ENCODE measurements at regions not wholly inside any gene's neighbourhood (a gene's known extent, or its start where the extent isn't known, plus 50 kb on each side); places are given as distances from the start of the nearest gene placed in this dataset.

DNA sequence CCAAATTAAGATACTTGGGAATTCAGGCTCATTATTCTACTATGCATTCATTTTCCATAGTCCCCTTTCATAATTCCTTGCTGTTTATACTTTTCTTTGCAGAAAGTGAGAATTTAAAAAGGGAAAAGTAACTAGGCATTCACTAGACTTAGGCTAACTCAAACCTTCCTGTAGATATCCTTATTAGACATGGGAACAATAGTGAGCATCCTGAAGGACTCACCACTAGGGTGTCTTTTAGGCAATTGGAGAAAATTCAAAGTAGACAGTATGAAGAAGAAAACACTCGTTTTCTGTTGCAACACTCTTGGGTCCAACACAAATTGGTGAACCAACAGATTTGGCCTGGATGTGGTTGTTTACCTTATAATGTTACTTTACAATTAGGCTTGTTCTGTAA lies 213.2 kb upstream of the GRIN3A start:
- H2AK5ac ChIP-seq (ENCODE audit: low read length, severe bottlenecking), result no peak overlapping the region
- H3K9me3 ChIP-seq (ENCODE audit: control insufficient read depth, low read length), result no peaks in the 10 kb centered on the region
- 46% methylated on average over 1 of the region's 1 CpG for WGBS
- no peaks in the 10 kb centered on the region for H3K27me3 ChIP-seq (ENCODE audit: control insufficient read depth in 1 of 2, insufficient read depth in 1 of 2, low read length in 2 of 2)
- H2AFZ ChIP-seq (ENCODE audit: low read depth, low read length), result no peak overlapping the region
- H2BK5ac ChIP-seq (ENCODE audit: low read depth, low read length, poor library complexity, severe bottlenecking), result no peak overlapping the region
- no peak overlapping the region for H2BK120ac ChIP-seq (ENCODE audit: low read depth, low read length)
- no peak overlapping the region for H3K4me3 ChIP-seq (ENCODE audit: insufficient read depth in 1 of 2, low read depth in 1 of 2, low read length in 2 of 2)
- H3K36me3 ChIP-seq (ENCODE audit: control insufficient read depth in 1 of 2, insufficient read depth in 2 of 2, low read depth in 1 of 2, low read length in 2 of 2), result no peaks in the 10 kb centered on the region
- H3K4me2 ChIP-seq (ENCODE audit: low read length, poor library complexity, severe bottlenecking), result no peak overlapping the region
- H4K8ac ChIP-seq (ENCODE audit: low read length), result no peak overlapping the region
- no peaks in the 10 kb centered on the region for H3K4me1 ChIP-seq (ENCODE audit: control insufficient read depth, insufficient read depth, low read depth, low read length)
- H2BK15ac ChIP-seq (ENCODE audit: low read depth, poor library complexity, severe bottlenecking), result no peak overlapping the region
- no peak overlapping the region for H3K9ac ChIP-seq (ENCODE audit: low read length)
- H3K79me1 ChIP-seq (replicated peaks; ENCODE audit: low read length, poor library complexity, severe bottlenecking), result no peaks in the 10 kb centered on the region
- H3K14ac ChIP-seq (ENCODE audit: low read length in 2 of 2), result no peak overlapping the region
- H3K27ac ChIP-seq (ENCODE audit: low read length, poor library complexity, severe bottlenecking), result no peak overlapping the region
- no peak overlapping the region for H2BK12ac ChIP-seq (ENCODE audit: low read length in 2 of 2)
- no peak overlapping the region for H3K4ac ChIP-seq (ENCODE audit: low read depth in 1 of 2, low read length in 2 of 2)
- no peak overlapping the region for H3K23ac ChIP-seq (ENCODE audit: low read length in 2 of 2)
- no peak overlapping the region for H3K18ac ChIP-seq (ENCODE audit: low read depth in 1 of 2, low read length in 2 of 2)
- DNase-seq, result no peak
- no peak overlapping the region for H4K91ac ChIP-seq (ENCODE audit: low read length)

DNA sequence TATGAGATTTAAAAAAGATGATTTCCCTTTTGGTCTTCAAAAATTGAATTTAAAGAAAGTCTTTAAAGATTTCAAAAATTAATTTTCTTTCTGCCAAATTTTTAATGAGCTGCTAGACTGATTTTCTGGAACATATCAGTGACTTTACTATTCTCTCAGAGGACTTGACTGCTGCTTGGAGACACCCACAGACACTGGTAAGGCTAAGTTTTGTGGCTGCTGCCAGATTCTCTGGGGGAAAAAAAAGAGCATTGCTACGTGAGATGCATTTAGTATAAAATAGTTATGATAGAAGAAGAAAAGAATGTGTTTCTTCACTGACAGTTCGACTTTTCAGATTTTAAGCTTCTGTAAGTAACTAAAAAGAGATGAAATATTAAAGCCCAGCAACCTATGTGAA lies 193.3 kb upstream of the GRIN3A start:
- no peak overlapping the region for H3K4ac ChIP-seq (ENCODE audit: low read depth in 1 of 2, low read length in 2 of 2)
- no peak overlapping the region for H3K14ac ChIP-seq (ENCODE audit: low read length in 2 of 2)
- H3K18ac ChIP-seq (ENCODE audit: low read depth in 1 of 2, low read length in 2 of 2), result no peak overlapping the region
- H3K4me3 ChIP-seq (ENCODE audit: insufficient read depth in 1 of 2, low read depth in 1 of 2, low read length in 2 of 2), result no peak overlapping the region
- no peaks in the 10 kb centered on the region for H3K4me1 ChIP-seq (ENCODE audit: control insufficient read depth, insufficient read depth, low read depth, low read length)
- DNase-seq, result no peak
- H4K91ac ChIP-seq (ENCODE audit: low read length), result no peak overlapping the region
- no peaks in the 10 kb centered on the region for H3K79me1 ChIP-seq (replicated peaks; ENCODE audit: low read length, poor library complexity, severe bottlenecking)
- no peak overlapping the region for H2AK5ac ChIP-seq (ENCODE audit: low read length, severe bottlenecking)
- H2AFZ ChIP-seq (ENCODE audit: low read depth, low read length), result no peak overlapping the region
- no peak overlapping the region for H3K27ac ChIP-seq (ENCODE audit: low read length, poor library complexity, severe bottlenecking)
- no peak overlapping the region for H3K9ac ChIP-seq (ENCODE audit: low read length)
- H3K4me2 ChIP-seq (ENCODE audit: low read length, poor library complexity, severe bottlenecking), result no peak overlapping the region
- H2BK12ac ChIP-seq (ENCODE audit: low read length in 2 of 2), result no peak overlapping the region
- H2BK120ac ChIP-seq (ENCODE audit: low read depth, low read length), result no peak overlapping the region
- H3K9me3 ChIP-seq (ENCODE audit: control insufficient read depth, low read length), result no peaks in the 10 kb centered on the region
- no CpG with 5 or more reads among the region's 2 CpGs for WGBS
- H2BK5ac ChIP-seq (ENCODE audit: low read depth, low read length, poor library complexity, severe bottlenecking), result no peak overlapping the region
- no peak overlapping the region for H2BK15ac ChIP-seq (ENCODE audit: low read depth, poor library complexity, severe bottlenecking)
- H3K23ac ChIP-seq (ENCODE audit: low read length in 2 of 2), result no peak overlapping the region
- no peak overlapping the region for H4K8ac ChIP-seq (ENCODE audit: low read length)
- H3K36me3 ChIP-seq (ENCODE audit: control insufficient read depth in 1 of 2, insufficient read depth in 2 of 2, low read depth in 1 of 2, low read length in 2 of 2), result no peaks in the 10 kb centered on the region
- no peaks in the 10 kb centered on the region for H3K27me3 ChIP-seq (ENCODE audit: control insufficient read depth in 1 of 2, insufficient read depth in 1 of 2, low read length in 2 of 2)

DNA sequence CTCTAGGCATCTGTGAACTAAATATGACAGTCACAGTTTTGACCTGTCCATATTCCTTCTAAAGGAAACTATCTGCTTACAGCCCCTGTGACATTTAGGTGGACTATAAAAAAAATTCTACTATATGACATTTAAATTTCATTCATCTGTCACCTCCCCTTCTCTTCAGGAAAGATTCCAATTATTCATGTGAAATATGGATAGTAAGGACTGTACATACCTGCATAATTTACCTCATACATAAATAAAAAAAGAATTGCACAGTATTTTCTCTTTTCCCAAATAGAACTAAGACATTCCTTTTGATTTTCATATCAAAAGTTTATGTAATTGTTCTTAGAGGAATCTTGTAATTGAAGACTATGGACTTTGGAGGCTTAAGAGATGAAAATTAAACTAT lies 192.3 kb upstream of the GRIN3A start:
- Histone ChIP-seq H2BK15ac (ENCODE audit: low read depth, poor library complexity, severe bottlenecking) (no peak overlapping the region), H3K36me3 (ENCODE audit: control insufficient read depth in 1 of 2, insufficient read depth in 2 of 2, low read depth in 1 of 2, low read length in 2 of 2) (no peaks in the 10 kb centered on the region), H3K4me2 (ENCODE audit: low read length, poor library complexity, severe bottlenecking) (no peak overlapping the region), H3K14ac (ENCODE audit: low read length in 2 of 2) (no peak overlapping the region), H4K91ac (ENCODE audit: low read length) (no peak overlapping the region), H4K8ac (ENCODE audit: low read length) (no peak overlapping the region), H3K27ac (ENCODE audit: low read length, poor library complexity, severe bottlenecking) (no peak overlapping the region), H3K27me3 (ENCODE audit: control insufficient read depth in 1 of 2, insufficient read depth in 1 of 2, low read length in 2 of 2) (no peaks in the 10 kb centered on the region), H3K4me1 (ENCODE audit: control insufficient read depth, insufficient read depth, low read depth, low read length) (no peaks in the 10 kb centered on the region), H3K4ac (ENCODE audit: low read depth in 1 of 2, low read length in 2 of 2) (no peak overlapping the region), H2AFZ (ENCODE audit: low read depth, low read length) (no peak overlapping the region), H3K18ac (ENCODE audit: low read depth in 1 of 2, low read length in 2 of 2) (no peak overlapping the region), H2BK5ac (ENCODE audit: low read depth, low read length, poor library complexity, severe bottlenecking) (no peak overlapping the region), H3K9ac (ENCODE audit: low read length) (no peak overlapping the region), H2AK5ac (ENCODE audit: low read length, severe bottlenecking) (no peak overlapping the region), H3K9me3 (ENCODE audit: control insufficient read depth, low read length) (no peaks in the 10 kb centered on the region), H3K79me1 (replicated peaks; ENCODE audit: low read length, poor library complexity, severe bottlenecking) (no peaks in the 10 kb centered on the region), H2BK120ac (ENCODE audit: low read depth, low read length) (no peak overlapping the region), H3K23ac (ENCODE audit: low read length in 2 of 2) (no peak overlapping the region), H2BK12ac (ENCODE audit: low read length in 2 of 2) (no peak overlapping the region), H3K4me3 (ENCODE audit: insufficient read depth in 1 of 2, low read depth in 1 of 2, low read length in 2 of 2) (no peak overlapping the region)
- DNase-seq, result no peak

DNA sequence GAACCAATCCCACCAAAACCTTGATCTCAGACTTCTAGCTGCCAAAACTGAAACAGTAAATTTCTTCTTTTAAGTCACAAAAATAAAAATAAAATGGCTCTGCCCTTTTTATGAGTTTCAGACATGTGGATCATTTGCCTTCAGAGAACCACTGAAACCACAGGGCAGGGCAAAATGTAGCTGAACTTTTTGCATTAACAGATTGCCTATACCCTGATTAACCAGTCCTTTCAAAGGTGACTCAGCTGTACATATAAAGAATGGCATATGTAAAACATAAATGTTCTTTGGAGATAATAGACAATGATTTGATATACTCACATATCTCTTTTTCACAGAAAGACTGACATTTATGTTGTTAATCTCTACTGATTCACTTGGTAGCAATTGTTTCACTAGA lies 187.1 kb upstream of the GRIN3A start:
- Histone ChIP-seq H3K23ac (ENCODE audit: low read length in 2 of 2) (no peak overlapping the region), H3K4me3 (ENCODE audit: insufficient read depth in 1 of 2, low read depth in 1 of 2, low read length in 2 of 2) (no peak overlapping the region), H3K4ac (ENCODE audit: low read depth in 1 of 2, low read length in 2 of 2) (no peak overlapping the region), H3K4me1 (ENCODE audit: control insufficient read depth, insufficient read depth, low read depth, low read length) (no peaks in the 10 kb centered on the region), H2AFZ (ENCODE audit: low read depth, low read length) (no peak overlapping the region), H3K18ac (ENCODE audit: low read depth in 1 of 2, low read length in 2 of 2) (no peak overlapping the region), H3K79me1 (replicated peaks; ENCODE audit: low read length, poor library complexity, severe bottlenecking) (no peaks in the 10 kb centered on the region), H3K9ac (ENCODE audit: low read length) (no peak overlapping the region), H2BK12ac (ENCODE audit: low read length in 2 of 2) (no peak overlapping the region), H3K27me3 (ENCODE audit: control insufficient read depth in 1 of 2, insufficient read depth in 1 of 2, low read length in 2 of 2) (no peaks in the 10 kb centered on the region), H3K14ac (ENCODE audit: low read length in 2 of 2) (no peak overlapping the region), H3K9me3 (ENCODE audit: control insufficient read depth, low read length) (no peaks in the 10 kb centered on the region), H2BK5ac (ENCODE audit: low read depth, low read length, poor library complexity, severe bottlenecking) (no peak overlapping the region), H3K27ac (ENCODE audit: low read length, poor library complexity, severe bottlenecking) (no peak overlapping the region), H4K8ac (ENCODE audit: low read length) (no peak overlapping the region), H2BK15ac (ENCODE audit: low read depth, poor library complexity, severe bottlenecking) (no peak overlapping the region), H3K36me3 (ENCODE audit: control insufficient read depth in 1 of 2, insufficient read depth in 2 of 2, low read depth in 1 of 2, low read length in 2 of 2) (no peaks in the 10 kb centered on the region), H2BK120ac (ENCODE audit: low read depth, low read length) (no peak overlapping the region), H4K91ac (ENCODE audit: low read length) (no peak overlapping the region), H3K4me2 (ENCODE audit: low read length, poor library complexity, severe bottlenecking) (no peak overlapping the region), H2AK5ac (ENCODE audit: low read length, severe bottlenecking) (no peak overlapping the region)
- DNase-seq, result no peak
